Stimulated activated CD4-positive, alpha-beta T cell treated with anti-CD3 and anti-CD28 coated beads, Interleukin-4, amount 100 ng/mL, for 24 hours (primary cell): ENCODE measurements at regions not wholly inside any gene's neighbourhood (a gene's known extent, or its start where the extent isn't known, plus 50 kb on each side); places are given as distances from the start of the nearest gene placed in this dataset.
"Not testable (repeated sequence)": the region's sequence is repeated elsewhere in the genome, so short reads cannot be mapped to it uniquely, and the experiment has no call there.

Experiments
- DNase-seq: peaks from one replicate; pipeline ENCODE4 v3.0.0-alpha.2; 2020

DNA sequence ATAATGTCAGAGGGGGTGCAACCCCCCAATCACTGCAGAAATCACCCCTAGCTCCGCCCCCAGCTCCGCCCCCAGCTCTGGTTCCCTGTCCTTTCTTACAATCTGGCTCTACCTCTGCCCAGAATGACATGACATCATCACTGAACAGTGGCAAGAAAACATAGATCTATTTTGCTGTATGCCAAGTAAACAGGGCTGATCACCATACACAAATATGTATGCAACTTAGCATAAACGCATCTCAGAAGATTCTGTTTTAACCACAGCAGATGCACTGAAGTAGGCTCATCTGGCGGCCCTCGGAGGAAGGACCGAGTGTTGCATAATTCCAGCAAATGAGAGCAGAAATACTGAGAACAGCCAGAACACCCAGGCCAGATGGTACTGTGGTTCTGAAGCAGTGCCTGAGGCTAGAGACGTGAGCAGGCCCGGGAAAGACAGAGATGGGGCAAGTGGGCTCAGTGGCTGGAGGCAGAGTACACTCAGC, 293.3 kb upstream of the KLF14 start:
- DNase-seq: peak; percentile 39

- no peak for DNase-seq
These were observed 294.3 kb upstream of the KLF14 start for GRCh38 chr7:131028295-131028694.

- no peak for DNase-seq
These were observed 295.0 kb upstream of the KLF14 start for GRCh38 chr7:131029002-131029401.

GRCh38 chr7:131031099-131031868, 296.4 kb upstream of the MKLN1 start:
- DNase-seq: peak; percentile 51

GRCh38 chr7:131032786-131033185, 294.9 kb upstream of the MKLN1 start:
- DNase-seq: no peak

- no peak for DNase-seq
These were observed 293.4 kb upstream of the MKLN1 start for GRCh38 chr7:131034166-131034881.

GRCh38 chr7:131035088-131035770, 292.4 kb upstream of the MKLN1 start:
- DNase-seq: no peak

- DNase-seq: no peak
These were observed 289.5 kb upstream of the MKLN1 start for GRCh38 chr7:131038153-131038552.

GRCh38 chr7:131039355-131039762, 288.3 kb upstream of the MKLN1 start:
- no peak for DNase-seq

DNA sequence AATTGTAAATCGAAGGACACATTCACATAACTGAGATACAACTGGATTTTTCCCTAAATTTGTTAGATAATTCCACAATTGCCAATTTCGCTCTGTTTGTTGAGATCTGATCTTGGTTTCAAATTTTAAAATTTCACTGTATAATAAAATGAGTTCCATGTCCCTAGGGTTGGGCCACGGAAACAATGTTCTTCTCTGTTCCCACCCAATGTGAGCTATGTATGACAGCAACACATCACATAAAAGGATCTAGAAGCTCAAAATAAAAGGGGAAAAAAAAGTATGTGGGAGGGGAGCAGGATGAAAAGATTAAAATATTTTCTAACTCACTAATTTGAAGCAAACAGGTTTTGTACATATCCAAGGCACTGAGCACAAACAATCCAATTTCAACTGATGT, 287.8 kb upstream of the MKLN1 start:
- no peak for DNase-seq

DNA sequence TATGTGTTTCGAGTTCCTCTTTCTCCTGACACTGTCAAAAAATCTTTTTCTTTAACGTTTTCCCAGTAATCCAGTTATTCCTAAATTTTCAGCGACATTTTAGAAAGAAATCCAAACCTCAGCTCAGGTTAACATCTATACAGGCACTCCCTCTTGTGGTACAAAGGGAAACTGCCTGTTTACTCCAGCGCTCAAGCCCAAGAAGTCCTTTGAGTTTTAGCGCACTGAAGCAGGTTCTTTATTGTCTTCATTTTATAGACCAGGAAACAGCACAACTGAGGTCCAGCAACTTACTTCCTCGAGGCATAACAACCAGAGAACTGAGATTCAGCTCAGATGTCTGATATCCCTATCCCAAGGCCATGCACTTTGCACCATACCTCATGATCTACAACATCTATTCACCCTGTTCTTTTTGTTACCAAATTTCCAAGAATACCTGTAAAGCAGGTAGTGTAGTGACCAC, 287.2 kb upstream of the MKLN1 start:
- DNase-seq: peak; percentile 71

DNA sequence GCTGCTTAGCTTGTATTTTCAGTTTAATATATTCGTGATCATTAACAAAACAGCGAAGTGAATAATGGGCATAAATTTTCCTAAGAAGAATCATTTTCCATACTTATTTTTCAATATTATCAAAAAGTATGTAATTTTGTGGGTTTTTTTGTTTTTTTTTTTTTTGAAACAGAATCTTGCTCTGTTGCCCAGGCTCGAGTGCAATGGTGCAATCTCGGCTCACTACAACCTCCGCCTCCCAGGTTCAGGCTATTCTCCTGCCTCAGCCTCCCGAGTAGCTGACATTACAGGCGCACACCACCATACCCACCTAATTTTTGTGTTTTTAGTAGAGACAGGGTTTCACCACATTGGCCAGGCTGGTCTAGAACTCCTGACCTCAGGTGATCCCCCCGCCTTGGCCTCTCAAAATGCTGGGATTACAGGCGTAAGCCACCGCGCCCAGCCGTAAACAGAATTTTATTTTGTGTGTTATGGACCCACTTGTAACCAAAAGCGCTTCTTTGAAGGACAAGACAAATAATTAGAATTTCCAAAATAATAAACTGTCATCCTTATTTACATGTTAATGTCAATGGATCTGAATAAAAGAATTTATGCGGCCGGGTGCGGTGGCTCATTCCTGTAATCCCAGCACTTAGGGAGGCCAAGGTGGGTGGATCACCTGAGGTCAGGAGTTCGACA, 286.5 kb upstream of the MKLN1 start:
- not testable (repeated sequence) for DNase-seq

- DNase-seq: no peak
These were observed 285.2 kb upstream of the MKLN1 start for GRCh38 chr7:131042269-131043160.

- no peak for DNase-seq
These were observed 282.1 kb upstream of the MKLN1 start for GRCh38 chr7:131045526-131045925.

DNA sequence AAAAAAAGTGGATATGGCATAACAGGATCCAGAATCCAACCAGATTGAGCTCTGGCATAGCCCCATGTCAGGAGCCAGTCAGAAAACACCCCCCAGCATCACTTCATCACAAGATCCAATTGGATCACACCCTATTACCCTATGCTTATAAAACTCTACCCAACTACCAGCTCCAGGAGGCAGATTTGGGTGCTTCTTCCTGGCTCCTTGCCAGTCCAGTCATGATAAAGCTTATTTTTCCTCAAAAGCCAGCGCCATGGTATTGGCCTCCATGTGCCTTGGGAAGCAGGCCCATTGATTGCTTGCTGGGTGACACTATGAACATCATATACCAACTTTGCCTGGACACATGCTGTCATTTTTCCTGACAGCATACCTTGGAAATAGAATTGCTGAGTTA, 281.4 kb upstream of the MKLN1 start:
- DNase-seq: no peak

DNA sequence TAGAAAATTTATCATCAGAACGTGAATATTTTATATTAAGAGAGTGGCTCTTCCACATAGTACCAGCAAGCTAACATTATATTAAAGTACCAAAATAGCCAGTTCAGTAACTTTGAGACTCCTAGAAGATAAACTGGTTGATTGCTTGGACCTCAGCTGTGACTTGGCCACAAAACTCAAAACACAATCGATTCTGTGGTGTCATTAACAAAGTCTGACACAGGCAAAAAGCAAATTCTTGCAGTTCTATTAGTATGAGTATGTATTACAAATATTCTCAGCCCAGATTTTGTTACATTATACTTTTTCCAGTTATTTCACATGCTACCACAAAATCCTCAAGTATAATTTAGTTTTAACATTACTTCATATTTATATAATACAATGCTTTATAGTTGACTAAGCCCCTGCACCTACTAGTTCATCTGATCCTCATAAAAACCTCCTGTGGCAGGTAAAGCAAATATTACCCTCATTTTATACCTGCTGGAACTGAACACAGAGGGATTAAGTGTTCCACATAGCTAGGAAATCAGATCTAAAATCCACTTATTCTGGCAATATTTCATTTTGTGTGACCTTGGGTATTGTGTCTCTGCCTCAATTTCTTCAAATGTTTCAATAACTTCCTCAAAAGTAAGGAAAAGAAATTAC, 279.9 kb upstream of the MKLN1 start:
- DNase-seq: no peak

GRCh38 chr7:131051304-131051703, 276.4 kb upstream of the MKLN1 start:
- DNase-seq: no peak

GRCh38 chr7:131052285-131052904, 275.3 kb upstream of the MKLN1 start:
- no peak for DNase-seq

DNA sequence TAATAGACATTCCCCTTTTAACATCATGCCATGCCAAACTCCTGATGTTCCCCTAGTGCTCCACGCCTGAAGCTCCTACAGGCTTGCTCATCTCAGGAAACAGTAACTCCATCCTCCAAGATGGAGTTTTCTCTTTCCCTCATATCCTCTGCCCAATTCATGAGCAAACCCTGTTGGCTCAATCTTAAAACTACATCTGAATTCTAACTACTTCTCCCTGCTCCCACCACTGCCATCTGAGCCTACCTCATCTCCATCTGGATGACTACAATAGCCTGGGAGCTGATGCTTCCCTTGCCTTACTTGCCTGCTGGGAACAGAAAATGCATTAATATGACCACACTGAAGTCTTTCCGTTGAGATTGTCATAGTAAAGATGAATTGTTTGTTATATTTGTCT, 271.7 kb upstream of the MKLN1 start:
- DNase-seq: no peak

DNA sequence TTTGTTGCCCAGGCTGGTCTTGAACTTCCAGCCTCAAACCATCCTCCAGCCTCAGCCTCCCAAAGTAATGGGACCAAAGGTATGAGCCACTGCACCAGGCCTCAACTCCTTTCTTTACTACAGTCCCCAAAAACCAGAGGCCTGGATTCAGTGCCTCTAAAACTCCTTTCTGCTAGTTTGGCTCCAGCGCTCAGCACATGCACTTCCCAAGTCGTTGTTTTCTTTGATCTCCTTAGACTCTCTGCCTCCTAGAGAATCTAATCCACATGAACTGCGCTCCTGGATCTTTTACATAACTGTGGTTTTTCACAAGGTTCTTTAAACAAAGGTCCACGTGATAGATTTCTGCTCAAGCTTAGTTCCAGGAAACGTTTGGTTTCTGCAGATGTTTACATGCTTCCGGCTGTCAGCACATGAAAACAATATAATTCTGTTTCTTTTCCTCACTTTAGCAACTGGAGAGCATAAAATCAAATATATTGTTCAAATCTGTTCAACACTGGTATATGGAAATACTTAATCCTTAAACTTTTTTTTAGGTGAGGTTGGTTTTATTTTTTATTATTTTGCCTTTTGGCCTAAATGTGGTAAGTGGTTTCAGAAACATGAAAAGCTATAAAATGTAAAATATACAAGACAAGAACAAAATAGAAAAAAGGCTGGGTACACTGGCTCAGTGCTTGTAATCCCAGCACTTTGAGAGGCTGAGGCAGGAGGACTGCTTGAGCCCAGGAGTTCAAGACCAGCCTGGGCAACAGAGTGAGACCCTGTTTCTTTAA, 270.5 kb upstream of the MKLN1 start:
- DNase-seq: no peak
